ENCODE measurements at regions not wholly inside any gene's neighbourhood (a gene's known extent, or its start where the extent isn't known, plus 50 kb on each side); places are given as distances from the start of the nearest gene placed in this dataset.

GRCh38 chr12:118709946-118710345 is 271.4 kb upstream of the SRRM4 start:
- no peak for DNase-seq

GRCh38 chr12:118711185-118711584 is 270.2 kb upstream of the SRRM4 start:
- DNase-seq = no peak

- DNase-seq = peak; percentile 9
Measured at GRCh38 chr12:118714051-118714460, 267.3 kb upstream of the SRRM4 start.

- DNase-seq = no peak
Measured at GRCh38 chr12:118714500-118714899, 266.8 kb upstream of the SRRM4 start.

GRCh38 chr12:118715647-118716046 is 265.7 kb upstream of the SRRM4 start:
- no peak for DNase-seq

GRCh38 chr12:118727196-118727978 is 254.0 kb upstream of the SRRM4 start:
- DNase-seq = no peak

- no peak for DNase-seq
Measured at GRCh38 chr12:118727979-118728366, 253.4 kb upstream of the SRRM4 start.

- DNase-seq = no peak
Measured at GRCh38 chr12:118734266-118734665, 247.1 kb upstream of the SRRM4 start.

- no peak for DNase-seq
Measured at GRCh38 chr12:118737985-118738540, 243.3 kb upstream of the SRRM4 start.

GRCh38 chr12:118741194-118741593 is 240.1 kb upstream of the SRRM4 start:
- no peak for DNase-seq

- DNase-seq = no peak
Measured at GRCh38 chr12:118742431-118742830, 238.9 kb upstream of the SRRM4 start.

GRCh38 chr12:118743896-118744700 is 237.2 kb upstream of the SRRM4 start:
- no peak for DNase-seq

- DNase-seq = no peak
Measured at GRCh38 chr12:118746176-118746575, 235.2 kb upstream of the SRRM4 start.

- no peak for DNase-seq
Measured at GRCh38 chr12:118746960-118747359, 234.4 kb upstream of the SRRM4 start.

- DNase-seq = no peak
Measured at GRCh38 chr12:118747771-118748170, 233.6 kb upstream of the SRRM4 start.

GRCh38 chr12:118748478-118749380 is 232.6 kb upstream of the SRRM4 start:
- DNase-seq = no peak

- DNase-seq = no peak
Measured at GRCh38 chr12:118749646-118750045, 231.7 kb upstream of the SRRM4 start.

GRCh38 chr12:118750666-118751065 is 230.7 kb upstream of the SRRM4 start:
- DNase-seq = no peak

- no peak for DNase-seq
Measured at GRCh38 chr12:118751355-118751754, 230.0 kb upstream of the SRRM4 start.

GRCh38 chr12:118760623-118761022 is 220.7 kb upstream of the SRRM4 start:
- no peak for DNase-seq

GRCh38 chr12:118763234-118763633 is 218.1 kb upstream of the SRRM4 start:
- DNase-seq = no peak

- DNase-seq = no peak
Measured at GRCh38 chr12:118773956-118774723, 207.2 kb upstream of the SRRM4 start.
